Mucosa of rectum (tissue), 2 donors: ENCODE measurements at regions not wholly inside any gene's neighbourhood (a gene's known extent, or its start where the extent isn't known, plus 50 kb on each side); places are given as distances from the start of the nearest gene placed in this dataset.

Source experiments
- H3K27ac ChIP-seq, 2 donors: one replicate each; pipeline ENCODE4 v1.7.0; 2013; ENCODE audit warnings: inconsistent platforms in 2 of 2, low read depth in 2 of 2, low read length in 2 of 2
- H3K27me3 ChIP-seq, 2 donors: one replicate each; pipeline ENCODE4 v1.7.0; 2013; ENCODE audit warnings: low read length in 2 of 2; ENCODE audit not compliant: control insufficient read depth in 2 of 2, insufficient read depth in 2 of 2
- H3K36me3 ChIP-seq, 2 donors: one replicate each; pipeline ENCODE4 v1.7.0; 2013; ENCODE audit warnings: low read length in 2 of 2; ENCODE audit not compliant: control insufficient read depth in 2 of 2, insufficient read depth in 2 of 2
- H3K4me1 ChIP-seq, 2 donors: one replicate each; pipeline ENCODE4 v1.7.0; 2013; ENCODE audit warnings: low read length in 2 of 2, mild to moderate bottlenecking in 1 of 2; ENCODE audit not compliant: control insufficient read depth in 2 of 2, insufficient read depth in 2 of 2
- H3K4me3 ChIP-seq, 2 donors: one replicate each; pipeline ENCODE4 v1.7.0; 2013; ENCODE audit warnings: low read length in 2 of 2
- H3K9ac ChIP-seq, 2 donors: one replicate each; pipeline ENCODE4 v1.7.0; 2013; ENCODE audit warnings: low read length in 2 of 2, low read depth in 1 of 2, mild to moderate bottlenecking in 1 of 2
- H3K9me3 ChIP-seq, 2 donors: one replicate each; pipeline ENCODE4 v1.7.0; 2013; ENCODE audit warnings: low read length in 2 of 2; ENCODE audit not compliant: control insufficient read depth in 2 of 2
- donor health status: healthy.
- donor health status: Normal muscosa, but diverticular disease.

DNA sequence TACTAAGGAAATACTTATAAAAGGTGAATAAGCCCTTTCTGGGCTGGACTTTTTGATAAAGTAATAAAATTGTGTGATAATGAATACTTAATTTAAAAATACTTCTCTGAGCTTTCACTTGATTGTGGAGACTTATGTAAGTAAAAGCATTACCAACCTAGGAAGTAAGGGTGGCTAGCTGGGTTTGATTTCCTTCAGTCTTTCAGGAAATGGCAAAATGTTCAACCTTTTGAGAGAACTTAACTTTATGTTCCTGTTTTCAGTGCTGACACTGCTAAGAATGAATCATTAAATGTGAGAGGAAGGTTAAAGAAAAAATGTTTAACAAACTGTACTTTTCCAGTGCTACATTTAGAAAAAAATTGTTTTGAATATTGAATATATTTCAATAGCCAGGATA, 900.3 kb downstream of the METTL15 start:
- Histone ChIP-seq H3K9ac (no peak overlapping the region), H3K4me3 (no peak overlapping the region), H3K4me1 (no peaks in the 10 kb centered on the region), H3K36me3 (no peaks in the 10 kb centered on the region), H3K27ac (no peak overlapping the region), H3K27me3 (no peaks in the 10 kb centered on the region), H3K9me3 (no peaks in the 10 kb centered on the region)

GRCh38 chr11:29006668-29007067, 898.5 kb downstream of the METTL15 start:
- no peak overlapping the region for H3K9ac ChIP-seq
- H3K9me3 ChIP-seq = no peaks in the 10 kb centered on the region
- H3K27ac ChIP-seq = no peak overlapping the region
- H3K36me3 ChIP-seq = no peaks in the 10 kb centered on the region
- H3K4me1 ChIP-seq = no peaks in the 10 kb centered on the region
- H3K27me3 ChIP-seq = no peaks in the 10 kb centered on the region
- no peak overlapping the region for H3K4me3 ChIP-seq

DNA sequence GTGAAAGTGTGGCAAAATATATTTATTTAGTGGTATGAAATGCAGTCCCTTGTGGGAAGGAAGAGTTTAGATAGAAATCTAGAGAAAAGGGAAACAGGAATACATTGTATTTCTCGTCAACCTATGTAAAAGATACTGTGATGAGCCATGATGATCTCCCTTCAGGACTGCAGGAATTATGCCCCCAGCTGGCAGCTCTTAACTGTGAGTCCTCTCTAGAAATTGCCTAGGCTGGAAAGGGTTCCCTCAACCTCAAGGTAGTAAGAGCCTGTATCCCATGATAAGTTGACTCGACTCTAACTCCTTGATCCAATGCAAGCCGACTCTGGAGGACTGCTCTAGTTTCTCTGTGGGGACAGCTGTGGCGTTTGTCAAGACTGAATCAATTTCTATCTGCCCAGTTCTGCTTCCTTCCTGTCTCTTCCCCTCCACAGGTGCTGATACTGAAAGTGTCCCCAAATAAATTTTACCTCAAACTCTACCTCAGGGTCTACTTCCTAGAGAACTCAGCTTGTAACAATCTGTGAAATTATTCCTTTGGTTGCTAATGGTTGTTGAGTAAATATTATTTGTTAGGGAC, 897.3 kb downstream of the METTL15 start:
- H3K9me3 ChIP-seq = no peaks in the 10 kb centered on the region
- no peak overlapping the region for H3K27ac ChIP-seq
- no peaks in the 10 kb centered on the region for H3K27me3 ChIP-seq
- no peak overlapping the region for H3K9ac ChIP-seq
- H3K36me3 ChIP-seq = no peaks in the 10 kb centered on the region
- H3K4me1 ChIP-seq = no peaks in the 10 kb centered on the region
- no peak overlapping the region for H3K4me3 ChIP-seq

- no peaks in the 10 kb centered on the region for H3K27me3 ChIP-seq
- H3K27ac ChIP-seq = no peak overlapping the region
- no peaks in the 10 kb centered on the region for H3K4me1 ChIP-seq
- H3K9ac ChIP-seq = no peak overlapping the region
- H3K9me3 ChIP-seq = no peaks in the 10 kb centered on the region
- H3K4me3 ChIP-seq = no peak overlapping the region
- no peaks in the 10 kb centered on the region for H3K36me3 ChIP-seq
Measured at GRCh38 chr11:29002816-29003215, 894.6 kb downstream of the METTL15 start.

DNA sequence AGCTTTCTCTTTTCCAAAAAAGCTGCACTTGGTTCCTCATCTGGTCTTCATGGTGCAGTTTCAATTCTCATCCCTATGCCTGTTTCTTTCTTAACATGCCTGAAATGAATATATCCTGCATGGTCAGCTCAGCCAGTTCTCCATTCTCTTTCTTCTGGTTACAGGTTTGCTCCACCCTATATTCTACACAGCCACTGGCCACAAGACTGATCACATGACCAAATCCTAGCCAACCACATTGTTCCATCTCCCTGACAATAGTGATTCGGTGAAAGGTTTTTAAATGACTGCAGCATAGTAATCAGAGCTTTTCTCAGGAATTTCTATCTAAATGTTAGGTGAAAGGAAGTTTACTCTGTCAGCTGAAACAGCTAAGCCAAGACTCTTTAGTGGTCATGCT, 891.4 kb downstream of the METTL15 start:
- H3K9ac ChIP-seq = no peak overlapping the region
- no peaks in the 10 kb centered on the region for H3K9me3 ChIP-seq
- H3K4me1 ChIP-seq = no peaks in the 10 kb centered on the region
- no peaks in the 10 kb centered on the region for H3K36me3 ChIP-seq
- no peak overlapping the region for H3K27ac ChIP-seq
- no peaks in the 10 kb centered on the region for H3K27me3 ChIP-seq
- H3K4me3 ChIP-seq = no peak overlapping the region

- Histone ChIP-seq H3K9me3 (no peaks in the 10 kb centered on the region), H3K36me3 (no peaks in the 10 kb centered on the region), H3K4me1 (no peaks in the 10 kb centered on the region), H3K27ac (no peak overlapping the region), H3K4me3 (no peak overlapping the region), H3K9ac (no peak overlapping the region), H3K27me3 (no peaks in the 10 kb centered on the region)
Measured at GRCh38 chr11:28992996-28993395, 884.8 kb downstream of the METTL15 start.

- no peak overlapping the region for H3K4me3 ChIP-seq
- no peaks in the 10 kb centered on the region for H3K4me1 ChIP-seq
- no peaks in the 10 kb centered on the region for H3K9me3 ChIP-seq
- H3K9ac ChIP-seq = no peak overlapping the region
- H3K27ac ChIP-seq = no peak overlapping the region
- H3K27me3 ChIP-seq = no peaks in the 10 kb centered on the region
- H3K36me3 ChIP-seq = no peaks in the 10 kb centered on the region
Measured at GRCh38 chr11:28984231-28984630, 876.0 kb downstream of the METTL15 start.

GRCh38 chr11:28983780-28984179, 875.6 kb downstream of the METTL15 start:
- H3K9me3 ChIP-seq = no peaks in the 10 kb centered on the region
- no peak overlapping the region for H3K27ac ChIP-seq
- no peaks in the 10 kb centered on the region for H3K36me3 ChIP-seq
- H3K27me3 ChIP-seq = no peaks in the 10 kb centered on the region
- H3K4me1 ChIP-seq = no peaks in the 10 kb centered on the region
- H3K4me3 ChIP-seq = no peak overlapping the region
- H3K9ac ChIP-seq = no peak overlapping the region

DNA sequence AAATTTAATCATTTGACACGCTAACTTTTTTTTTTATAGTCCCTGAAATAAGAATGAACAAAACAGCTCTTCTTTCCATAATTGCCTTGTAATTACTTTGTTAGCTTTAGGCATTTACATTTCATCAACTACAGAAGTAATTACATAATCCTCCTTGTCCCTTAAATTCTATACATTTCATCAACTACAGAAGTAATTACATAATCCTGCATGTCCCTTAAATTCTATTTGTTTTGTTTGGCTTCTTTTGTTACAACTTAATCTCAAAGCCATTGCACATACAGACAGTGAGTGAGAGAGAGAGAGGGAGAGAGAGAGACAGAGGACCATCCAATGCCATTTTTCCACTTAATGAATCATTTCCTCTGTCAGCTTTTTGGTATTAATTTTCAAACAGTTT, 873.2 kb downstream of the METTL15 start:
- no peak overlapping the region for H3K4me3 ChIP-seq
- H3K27me3 ChIP-seq = no peaks in the 10 kb centered on the region
- H3K9me3 ChIP-seq = no peaks in the 10 kb centered on the region
- no peaks in the 10 kb centered on the region for H3K4me1 ChIP-seq
- H3K9ac ChIP-seq = no peak overlapping the region
- no peak overlapping the region for H3K27ac ChIP-seq
- no peaks in the 10 kb centered on the region for H3K36me3 ChIP-seq

GRCh38 chr11:28976801-28977145, 868.6 kb downstream of the METTL15 start:
- no peaks in the 10 kb centered on the region for H3K9me3 ChIP-seq
- H3K9ac ChIP-seq = no peak overlapping the region
- H3K4me3 ChIP-seq = no peak overlapping the region
- H3K4me1 ChIP-seq = no peaks in the 10 kb centered on the region
- H3K27ac ChIP-seq = no peak overlapping the region
- no peaks in the 10 kb centered on the region for H3K36me3 ChIP-seq
- no peaks in the 10 kb centered on the region for H3K27me3 ChIP-seq
